HG02885 (cell line): ENCODE measurements at regions not wholly inside any gene's neighbourhood (a gene's known extent, or its start where the extent isn't known, plus 50 kb on each side); places are given as distances from the start of the nearest gene placed in this dataset.

Experiments used
- ATAC-seq: cut with Tn5 transposase; IDR thresholded peaks from one replicate; pipeline ENCODE4 v1.9.1; 2021; ENCODE audit warnings: mild to moderate bottlenecking; ENCODE audit not compliant: unreplicated experiment, poor library complexity

DNA sequence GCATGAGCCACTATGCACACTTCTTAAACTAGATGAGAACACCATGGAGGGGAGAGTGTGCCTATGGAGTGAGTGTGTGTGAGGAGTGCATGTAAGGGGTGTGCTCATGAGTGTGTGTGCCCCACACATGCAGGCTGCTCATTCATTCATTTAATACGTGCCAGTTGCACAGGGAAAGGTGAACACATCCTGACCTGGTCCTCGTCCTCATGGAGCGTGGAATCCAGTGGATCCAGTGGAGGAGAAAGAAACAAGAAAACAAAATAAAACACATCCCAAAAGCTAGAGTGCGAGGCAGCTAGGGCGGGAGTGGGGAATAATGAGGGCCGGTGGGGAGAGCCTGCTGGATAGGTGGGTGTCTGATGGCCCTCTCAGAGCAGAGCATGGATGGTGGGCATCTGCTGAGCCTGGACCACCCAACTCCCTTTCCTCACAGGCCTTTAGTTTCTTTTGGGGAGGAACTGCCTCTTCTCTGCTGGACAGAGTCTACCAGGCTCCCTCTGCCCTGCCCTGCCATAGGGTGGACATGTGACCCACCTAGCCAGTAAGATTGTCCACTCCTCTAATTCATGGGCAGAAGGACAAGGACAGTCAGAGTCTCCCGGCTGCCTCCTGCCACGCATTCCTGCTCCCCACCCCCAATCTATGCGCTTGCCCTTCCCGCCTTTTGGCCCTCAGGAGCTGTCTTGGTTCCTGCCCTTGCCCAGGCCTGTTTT, 204.3 kb downstream of the RAB11FIP4 start:
- no peak for ATAC-seq

DNA sequence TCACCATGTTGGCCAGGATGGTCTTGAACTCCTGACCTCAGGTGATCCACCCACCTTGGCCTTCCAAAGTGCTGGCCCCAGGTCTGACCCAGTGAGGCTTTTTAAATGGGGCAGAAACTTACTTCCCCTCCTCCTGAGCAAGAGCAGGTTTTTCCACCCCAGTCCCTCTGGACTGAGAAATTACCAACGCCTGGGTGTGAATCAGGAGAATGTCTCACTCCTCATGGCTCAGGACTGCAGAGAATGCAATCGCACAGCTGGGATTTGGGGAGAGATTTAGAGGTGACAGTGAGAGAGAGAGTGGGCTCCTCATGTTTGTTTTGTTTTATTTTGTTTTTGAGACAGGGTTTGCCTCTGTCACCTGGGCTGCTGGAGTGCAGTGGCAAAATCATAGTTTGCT, 203.6 kb downstream of the RAB11FIP4 start:
- ATAC-seq = no peak

DNA sequence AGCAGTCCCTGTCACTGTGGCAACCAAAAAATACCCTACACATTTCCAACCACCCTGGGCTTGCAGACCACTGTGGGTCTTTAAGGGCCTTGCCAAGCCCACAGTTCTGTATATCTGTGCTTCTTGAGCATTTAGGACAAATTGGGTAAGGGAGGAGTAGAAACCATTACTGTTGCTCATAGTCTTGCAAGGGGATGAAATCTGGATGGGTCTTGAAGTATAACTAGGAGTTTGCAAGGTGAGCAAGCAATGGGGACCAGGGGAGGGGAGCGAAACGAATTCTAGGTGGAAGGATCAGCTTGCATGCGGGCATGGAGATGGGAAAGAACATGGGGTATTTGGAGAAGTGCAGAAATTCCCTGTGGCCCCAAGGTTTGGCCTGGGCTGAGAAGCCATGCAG, 202.9 kb downstream of the RAB11FIP4 start:
- no peak for ATAC-seq

DNA sequence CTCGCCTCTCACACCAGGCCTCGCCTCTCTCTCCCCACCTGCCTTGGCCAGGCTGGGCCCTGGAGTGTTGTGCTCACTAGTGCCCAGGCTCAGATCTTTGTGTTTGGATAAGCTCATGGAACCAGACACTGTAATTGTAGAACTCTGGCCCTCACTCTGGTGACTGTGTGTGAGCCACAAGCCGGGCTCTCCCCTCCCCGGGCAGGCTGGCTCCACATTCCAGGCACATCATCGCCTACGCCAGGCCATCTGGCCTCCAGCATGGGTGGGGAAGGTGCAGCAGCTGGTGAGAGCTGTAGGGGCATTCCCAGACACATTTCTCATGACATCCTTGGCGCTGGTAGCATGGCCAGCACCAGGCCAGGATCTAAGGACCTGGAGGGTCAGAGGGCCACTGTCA, 202.3 kb downstream of the RAB11FIP4 start:
- no peak for ATAC-seq

DNA sequence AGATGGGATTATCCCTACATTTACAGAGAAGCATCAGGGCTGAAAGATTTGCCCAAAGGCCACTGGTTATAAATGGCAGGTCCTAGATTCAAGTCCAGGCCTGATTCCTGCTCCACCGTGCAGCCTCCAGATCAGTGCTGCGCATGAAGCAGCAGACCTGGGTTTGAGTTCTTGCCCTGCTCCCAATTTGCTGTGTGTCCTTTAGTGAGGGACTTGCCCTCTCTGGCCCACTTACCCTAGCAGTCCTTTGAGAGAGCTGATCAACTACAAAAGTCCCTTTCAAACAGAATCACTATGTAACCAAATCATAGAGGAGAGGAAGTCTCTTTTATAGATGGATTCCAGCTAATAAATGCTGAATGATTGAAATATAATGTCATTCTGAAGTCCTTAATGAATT, 200.4 kb downstream of the RAB11FIP4 start:
- ATAC-seq = no peak

DNA sequence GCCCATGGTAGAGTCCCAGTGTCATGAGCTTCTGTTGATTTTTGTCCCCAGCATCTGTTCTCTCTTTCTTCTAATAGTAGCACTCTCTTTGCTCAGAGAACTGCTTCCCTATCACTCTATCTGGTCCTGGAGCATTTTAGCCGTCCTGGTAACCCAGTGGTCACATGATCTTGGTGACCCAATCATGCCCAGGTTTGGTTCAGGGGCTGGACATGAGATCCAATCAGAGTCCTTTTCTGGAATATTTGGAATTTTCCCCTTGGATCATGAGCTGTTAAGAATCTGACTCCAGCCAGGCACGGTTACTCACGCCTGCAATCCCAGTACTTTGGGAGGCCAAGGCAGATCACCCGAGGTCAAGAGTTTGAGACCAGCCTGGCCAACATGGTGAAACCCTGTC, 197.0 kb downstream of the RAB11FIP4 start:
- no peak for ATAC-seq

DNA sequence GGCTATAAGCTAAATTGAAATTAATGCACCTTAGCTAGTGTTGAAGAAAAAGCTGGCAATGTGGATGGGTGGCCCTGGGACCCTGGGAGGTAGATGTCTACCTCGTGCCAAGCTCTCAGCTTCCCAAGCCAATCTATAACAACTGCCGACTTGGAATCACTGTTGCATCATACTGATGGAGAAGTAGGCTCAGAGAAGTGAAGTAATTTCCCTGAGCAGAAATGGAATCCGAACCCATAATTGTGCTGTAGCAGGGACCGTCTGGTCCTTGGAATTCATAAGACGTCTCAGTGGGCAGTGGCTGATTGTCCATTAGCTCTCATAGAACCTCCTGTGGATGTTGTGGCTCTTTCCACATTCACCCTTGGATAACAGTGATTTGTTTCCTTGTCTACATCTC, 196.6 kb downstream of the RAB11FIP4 start:
- ATAC-seq = no peak
